Endothelial cell of umbilical vein (primary cell): ENCODE measurements at regions not wholly inside any gene's neighbourhood (a gene's known extent, or its start where the extent isn't known, plus 50 kb on each side); places are given as distances from the start of the nearest gene placed in this dataset.

ENCODE experiments used
- BruUV-seq: library from RNA; stranded (reverse); fragments of 400-500 nt; replicated peaks from 2 replicates; lab custom pipeline; 2021; lab: Mats Ljungman, UMichigan
- CTCF ChIA-PET: fragments of 300-600, 350-600 bp; sonication (Branson Sonifier 250); formaldehyde crosslinking; loops from one replicate; lab custom pipeline; 2021; ENCODE audit warnings: antibody characterized with exemption, inconsistent platforms; lab: Charles Lee
- POLR2A ChIA-PET: fragments of 300-600, 350-600 bp; sonication (Branson Sonifier 250); formaldehyde crosslinking; loops from one replicate; lab custom pipeline; 2021; ENCODE audit warnings: antibody characterized with exemption, inconsistent platforms; lab: Charles Lee
- DNase-seq: peaks from one replicate; pipeline ENCODE4 v3.0.0-alpha.2; 2011; ENCODE audit warnings: low read depth, low spot score
- FAIRE-seq: peaks from 2 replicates; lab custom pipeline; 2011; peaks lifted over from hg19 to GRCh38; lab: Jason Lieb, UNC
- H2AFZ ChIP-seq: 2 replicates; pipeline ENCODE4 v1.6.0; 2012; ENCODE audit warnings: low read depth, low read length, control low read depth, inconsistent platforms
- H3K27ac ChIP-seq: 2 replicates; pipeline ENCODE4 v1.5.1; 2011; ENCODE audit warnings: low read depth, mild to moderate bottlenecking, control low read depth, low read length, moderate library complexity; ENCODE audit not compliant: insufficient read depth
- H3K27me3 ChIP-seq, 2 experiments: 2 replicates each; pipeline versions ENCODE4 v1.6.0 to v1.6.1; 2011; ENCODE audit warnings: low read length in 2 of 2, mixed read lengths in 1 of 2; ENCODE audit not compliant: control insufficient read depth in 2 of 2, insufficient read depth in 2 of 2
- H3K36me3 ChIP-seq, 2 experiments: 2 replicates in 1 of 2; 3 replicates in 1 of 2; pipeline ENCODE4 v1.5.1; 2011; ENCODE audit warnings: low read length in 2 of 2, mild to moderate bottlenecking in 1 of 2, moderate library complexity in 1 of 2; ENCODE audit not compliant: control insufficient read depth in 2 of 2, insufficient read depth in 2 of 2; ENCODE audit errors: extremely low read depth in 1 of 2
- H3K4me1 ChIP-seq: 3 replicates; pipeline ENCODE4 v1.5.1; 2011; ENCODE audit warnings: mild to moderate bottlenecking, low read length; ENCODE audit not compliant: control insufficient read depth, insufficient read depth; ENCODE audit errors: extremely low read depth
- H3K4me2 ChIP-seq: 2 replicates; pipeline ENCODE4 v1.6.1; 2011; ENCODE audit warnings: low read length, control low read depth, mixed read lengths; ENCODE audit not compliant: insufficient read depth
- H3K4me3 ChIP-seq, 3 experiments: fragments of 200-600 bp in 1 of 3; sonication (generic), shearing (Covaris generic) in 1 of 3; replicated peaks in 1 of 3; 2 replicates each; pipeline ENCODE4 v1.5.1; 2011 to 2016; ENCODE audit warnings: control low read depth in 3 of 3, low read length in 3 of 3, mild to moderate bottlenecking in 2 of 3, inconsistent platforms in 1 of 3, low read depth in 1 of 3, moderate library complexity in 1 of 3; ENCODE audit not compliant: insufficient read depth in 1 of 3
- H3K79me2 ChIP-seq: 2 replicates; pipeline ENCODE4 v1.6.0; 2012; ENCODE audit warnings: low read length, inconsistent platforms; ENCODE audit not compliant: control insufficient read depth, insufficient read depth
- H3K9ac ChIP-seq: replicated peaks from 2 replicates; pipeline ENCODE3; 2011; ENCODE audit warnings: low read length, control low read depth; ENCODE audit not compliant: insufficient read depth; ENCODE audit errors: extremely low read depth
- H3K9me1 ChIP-seq: replicated peaks from 3 replicates; pipeline ENCODE4 v1.6.0; 2011; ENCODE audit warnings: mild to moderate bottlenecking, low read length; ENCODE audit not compliant: control insufficient read depth, insufficient read depth; ENCODE audit errors: extremely low read depth
- H3K9me3 ChIP-seq: replicated peaks from 2 replicates; pipeline ENCODE4 v1.5.1; 2012; ENCODE audit warnings: low read length, inconsistent platforms; ENCODE audit not compliant: control insufficient read depth, insufficient read depth
- H4K20me1 ChIP-seq: replicated peaks from 2 replicates; pipeline ENCODE3; 2011; ENCODE audit warnings: mild to moderate bottlenecking, low read length; ENCODE audit not compliant: control insufficient read depth, insufficient read depth; ENCODE audit errors: extremely low read depth
- EZH2 ChIP-seq: IDR thresholded peaks from 2 replicates; pipeline ENCODE4 v1.6.1; 2012; ENCODE audit warnings: borderline replicate concordance, low read depth, mild to moderate bottlenecking, moderate library complexity, low read length, inconsistent platforms; ENCODE audit not compliant: severe bottlenecking
- FOS ChIP-seq: IDR thresholded peaks from 2 replicates; pipeline ENCODE4 v1.6.1; 2011; ENCODE audit warnings: mild to moderate bottlenecking, low read length, moderate library complexity, borderline replicate concordance; ENCODE audit not compliant: insufficient read depth
- GATA2 ChIP-seq: IDR thresholded peaks from 2 replicates; pipeline ENCODE4 v1.7.0; 2011; ENCODE audit warnings: low read depth, mild to moderate bottlenecking, moderate library complexity, mixed read lengths, low read length; ENCODE audit not compliant: insufficient read length, insufficient read depth
- JUN ChIP-seq: IDR thresholded peaks from 2 replicates; pipeline ENCODE4 v1.6.1; 2011; ENCODE audit warnings: borderline replicate concordance, low read depth; ENCODE audit not compliant: insufficient read length, insufficient read depth
- MYC ChIP-seq: IDR thresholded peaks from one replicate; pipeline ENCODE4 v1.6.1; 2011; ENCODE audit warnings: mild to moderate bottlenecking, low read depth, low read length
- POLR2A ChIP-seq: IDR thresholded peaks from 2 replicates; pipeline ENCODE4 v1.6.1; 2012; ENCODE audit warnings: low read depth, mild to moderate bottlenecking, control low read depth, low read length
- POLR2AphosphoS5 ChIP-seq: IDR thresholded peaks from 2 replicates; pipeline ENCODE4 v1.6.1; 2012; ENCODE audit warnings: low read depth, mild to moderate bottlenecking, control low read depth, low read length, moderate library complexity; ENCODE audit not compliant: insufficient read depth
- dilution Hi-C: fragments of 300-500 bp; cut with MboI; formaldehyde crosslinking; loops from one replicate; pipeline ENCODE4 v1.15.0; 2019; ENCODE audit warnings: low sequenced_read_pairs; ENCODE audit not compliant: extremely low pct_ligation_motif_present
- intact Hi-C: fragments of 100-400 bp; cut with micrococcal nuclease; formaldehyde crosslinking; loops from one replicate; pipeline ENCODE4 v1.10.0; 2022
- TF ChIP-seq, protein P1 (sequence below): IDR thresholded peaks from 2 replicates; pipeline ENCODE4 v1.6.1; 2011; ENCODE audit not compliant: insufficient read depth, insufficient read length
- TF ChIP-seq, protein P2 (sequence below), 2 donors: IDR thresholded peaks; 1 replicate in 1 of 2; 2 replicates in 1 of 2; pipeline ENCODE4 v1.5.1; 2011; ENCODE audit warnings: low read length in 2 of 2, mild to moderate bottlenecking in 2 of 2, moderate library complexity in 2 of 2, control low read depth in 1 of 2, inconsistent platforms in 1 of 2, low read depth in 1 of 2; ENCODE audit not compliant: insufficient read depth in 1 of 2; ENCODE audit errors: extremely low read depth in 1 of 2

DNA sequence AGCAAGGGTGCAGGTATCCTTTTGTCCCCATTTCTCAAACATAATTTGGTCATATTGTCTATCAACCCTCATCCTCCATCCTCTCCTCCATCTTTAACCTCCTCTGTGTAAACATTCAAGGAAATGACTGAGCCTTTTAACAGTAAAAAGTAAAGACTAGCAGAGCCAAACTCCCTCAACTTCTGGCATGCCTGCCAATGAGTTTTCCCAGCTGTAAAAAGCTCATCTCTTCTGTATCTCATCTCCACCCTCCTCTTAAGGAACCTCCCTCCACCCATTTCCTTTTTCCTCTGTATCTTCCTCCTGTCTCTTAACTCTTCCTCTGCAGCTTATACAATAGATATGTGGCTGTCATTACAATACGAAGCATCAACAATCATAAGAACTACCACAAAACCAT is 76.9 kb upstream of the PSMD7 start:
- no peak for TF ChIP-seq MYC
- TF ChIP-seq, protein P1, sequence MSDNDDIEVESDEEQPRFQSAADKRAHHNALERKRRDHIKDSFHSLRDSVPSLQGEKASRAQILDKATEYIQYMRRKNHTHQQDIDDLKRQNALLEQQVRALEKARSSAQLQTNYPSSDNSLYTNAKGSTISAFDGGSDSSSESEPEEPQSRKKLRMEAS = no peak
- no peak for TF ChIP-seq JUN
- no peak for TF ChIP-seq FOS
- TF ChIP-seq POLR2AphosphoS5 = no peak
- no peak for TF ChIP-seq GATA2
- no peak for TF ChIP-seq POLR2A
- no peak for TF ChIP-seq EZH2
- TF ChIP-seq, protein P2, sequence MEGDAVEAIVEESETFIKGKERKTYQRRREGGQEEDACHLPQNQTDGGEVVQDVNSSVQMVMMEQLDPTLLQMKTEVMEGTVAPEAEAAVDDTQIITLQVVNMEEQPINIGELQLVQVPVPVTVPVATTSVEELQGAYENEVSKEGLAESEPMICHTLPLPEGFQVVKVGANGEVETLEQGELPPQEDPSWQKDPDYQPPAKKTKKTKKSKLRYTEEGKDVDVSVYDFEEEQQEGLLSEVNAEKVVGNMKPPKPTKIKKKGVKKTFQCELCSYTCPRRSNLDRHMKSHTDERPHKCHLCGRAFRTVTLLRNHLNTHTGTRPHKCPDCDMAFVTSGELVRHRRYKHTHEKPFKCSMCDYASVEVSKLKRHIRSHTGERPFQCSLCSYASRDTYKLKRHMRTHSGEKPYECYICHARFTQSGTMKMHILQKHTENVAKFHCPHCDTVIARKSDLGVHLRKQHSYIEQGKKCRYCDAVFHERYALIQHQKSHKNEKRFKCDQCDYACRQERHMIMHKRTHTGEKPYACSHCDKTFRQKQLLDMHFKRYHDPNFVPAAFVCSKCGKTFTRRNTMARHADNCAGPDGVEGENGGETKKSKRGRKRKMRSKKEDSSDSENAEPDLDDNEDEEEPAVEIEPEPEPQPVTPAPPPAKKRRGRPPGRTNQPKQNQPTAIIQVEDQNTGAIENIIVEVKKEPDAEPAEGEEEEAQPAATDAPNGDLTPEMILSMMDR (IDR thresholded peaks at IDR 0.05; ENCODE audit: extremely low read depth in 1 of 2, insufficient read depth in 1 of 2, low read depth in 1 of 2, low read length in 2 of 2) = no peak
- H3K9me1 ChIP-seq = no peaks in the 10 kb centered on the region
- no TSS peak for BruUV-seq
- intact Hi-C loops (no loop called here), dilution Hi-C loops (no loop called here)
- no peaks in the 10 kb centered on the region for H3K4me1 ChIP-seq
- no peaks in the 10 kb centered on the region for H3K9me3 ChIP-seq
- CTCF ChIA-PET = no interaction called here
- no peak overlapping the region for H3K4me3 ChIP-seq
- POLR2A ChIA-PET = no interaction called here
- FAIRE-seq = peak; percentile 4
- no peak overlapping the region for H3K4me2 ChIP-seq
- H3K27ac ChIP-seq = no peak overlapping the region
- H3K36me3 ChIP-seq = no peaks in the 10 kb centered on the region
- H2AFZ ChIP-seq = no peak overlapping the region
- no peaks in the 10 kb centered on the region for H3K79me2 ChIP-seq
- H4K20me1 ChIP-seq = no peaks in the 10 kb centered on the region
- no peaks in the 10 kb centered on the region for H3K27me3 ChIP-seq
- H3K9ac ChIP-seq = no peak overlapping the region
- DNase-seq = no peak
